Embryonic facial prominence (tissue), 1 donor: ENCODE measurements at regions not wholly inside any gene's neighbourhood (a gene's known extent, or its start where the extent isn't known, plus 50 kb on each side); places are given as distances from the start of the nearest gene placed in this dataset.
"Not testable (repeated sequence)": the region's sequence is repeated elsewhere in the genome, so short reads cannot be mapped to it uniquely, and the experiment has no call there.

Source experiments
- DNase-seq: peaks from one replicate; pipeline ENCODE4 v3.0.0-alpha.2; 2016; ENCODE audit errors: extremely low spot score

GRCh38 chr12:25337916-25338315 lies 87.2 kb upstream of the KRAS start:
- no peak for DNase-seq

- DNase-seq = no peak
Observed at GRCh38 chr12:25332143-25332542, 81.4 kb upstream of the KRAS start.

- no peak for DNase-seq
Observed at GRCh38 chr12:25328072-25328712, 77.5 kb upstream of the KRAS start.

- DNase-seq = no peak
Observed at GRCh38 chr12:25327321-25327720, 76.6 kb upstream of the KRAS start.

GRCh38 chr12:25326326-25326725 lies 75.6 kb upstream of the KRAS start:
- no peak for DNase-seq

GRCh38 chr12:25324861-25325260 lies 74.1 kb upstream of the KRAS start:
- DNase-seq = no peak

- DNase-seq = no peak
Observed at GRCh38 chr12:25323581-25323982, 72.9 kb upstream of the KRAS start.

- no peak for DNase-seq
Observed at GRCh38 chr12:25322918-25323531, 72.3 kb upstream of the KRAS start.

- no peak for DNase-seq
Observed at GRCh38 chr12:25322351-25322750, 71.6 kb upstream of the KRAS start.

GRCh38 chr12:25321772-25322171 lies 71.0 kb upstream of the KRAS start:
- DNase-seq = no peak

GRCh38 chr12:25320123-25321006 lies 69.6 kb upstream of the KRAS start:
- no peak for DNase-seq

GRCh38 chr12:25319233-25319984 lies 68.7 kb upstream of the KRAS start:
- no peak for DNase-seq

- no peak for DNase-seq
Observed at GRCh38 chr12:25317553-25317952, 66.8 kb upstream of the KRAS start.

GRCh38 chr12:25315388-25315787 lies 64.7 kb upstream of the KRAS start:
- no peak for DNase-seq

GRCh38 chr12:25313266-25313990 lies 62.7 kb upstream of the KRAS start:
- not testable (repeated sequence) for DNase-seq

GRCh38 chr12:25311506-25311905 lies 60.8 kb upstream of the KRAS start:
- no peak for DNase-seq

- not testable (repeated sequence) for DNase-seq
Observed at GRCh38 chr12:25310071-25310470, 59.3 kb upstream of the KRAS start.

GRCh38 chr12:25308756-25309155 lies 58.0 kb upstream of the KRAS start:
- DNase-seq = no peak

- DNase-seq = no peak
Observed at GRCh38 chr12:25307818-25308217, 57.1 kb upstream of the KRAS start.

- no peak for DNase-seq
Observed at GRCh38 chr12:25301798-25302197, 51.1 kb upstream of the KRAS start.
